ENCODE measurements at regions not wholly inside any gene's neighbourhood (a gene's known extent, or its start where the extent isn't known, plus 50 kb on each side); places are given as distances from the start of the nearest gene placed in this dataset.

DNA sequence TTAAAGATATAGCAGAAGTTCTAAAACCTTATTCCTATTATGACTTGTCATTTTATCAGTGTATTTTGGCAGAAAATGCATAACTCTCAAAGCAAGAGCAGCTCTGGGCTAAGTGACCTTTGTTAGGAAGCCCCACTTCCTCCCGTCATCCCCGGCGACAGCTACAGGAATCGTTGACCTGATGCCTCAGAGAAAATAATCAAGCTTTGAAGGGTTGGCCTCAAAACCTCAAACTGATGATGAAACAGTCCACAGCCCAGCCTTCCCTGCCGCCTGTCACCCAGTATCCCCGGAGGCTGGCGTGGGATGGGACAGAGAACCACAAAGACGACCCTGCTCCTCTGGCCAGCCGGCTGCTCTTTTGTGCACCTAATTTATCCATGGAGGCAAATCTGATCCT, 65.3 kb downstream of the KCNF1 start:
- no peak overlapping the region for H3K27ac ChIP-seq
- no peaks in the 10 kb centered on the region for H3K4me1 ChIP-seq
- H3K36me3 ChIP-seq = no peaks in the 10 kb centered on the region
- no peak overlapping the region for H3K4me3 ChIP-seq
- intact Hi-C loops (cut with DNase I) = no loop called here
- DNase-seq = peak in 1 of 4 donors; percentile 68
- TF ChIP-seq, protein P1, sequence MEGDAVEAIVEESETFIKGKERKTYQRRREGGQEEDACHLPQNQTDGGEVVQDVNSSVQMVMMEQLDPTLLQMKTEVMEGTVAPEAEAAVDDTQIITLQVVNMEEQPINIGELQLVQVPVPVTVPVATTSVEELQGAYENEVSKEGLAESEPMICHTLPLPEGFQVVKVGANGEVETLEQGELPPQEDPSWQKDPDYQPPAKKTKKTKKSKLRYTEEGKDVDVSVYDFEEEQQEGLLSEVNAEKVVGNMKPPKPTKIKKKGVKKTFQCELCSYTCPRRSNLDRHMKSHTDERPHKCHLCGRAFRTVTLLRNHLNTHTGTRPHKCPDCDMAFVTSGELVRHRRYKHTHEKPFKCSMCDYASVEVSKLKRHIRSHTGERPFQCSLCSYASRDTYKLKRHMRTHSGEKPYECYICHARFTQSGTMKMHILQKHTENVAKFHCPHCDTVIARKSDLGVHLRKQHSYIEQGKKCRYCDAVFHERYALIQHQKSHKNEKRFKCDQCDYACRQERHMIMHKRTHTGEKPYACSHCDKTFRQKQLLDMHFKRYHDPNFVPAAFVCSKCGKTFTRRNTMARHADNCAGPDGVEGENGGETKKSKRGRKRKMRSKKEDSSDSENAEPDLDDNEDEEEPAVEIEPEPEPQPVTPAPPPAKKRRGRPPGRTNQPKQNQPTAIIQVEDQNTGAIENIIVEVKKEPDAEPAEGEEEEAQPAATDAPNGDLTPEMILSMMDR (IDR thresholded peaks at IDR 0.05) = no peak
- peaks cover 0 to 17% of the 10 kb centered on the region in 2 donors for H3K27me3 ChIP-seq
- no peak for ATAC-seq
- H3K9me3 ChIP-seq = no peaks in the 10 kb centered on the region

DNA sequence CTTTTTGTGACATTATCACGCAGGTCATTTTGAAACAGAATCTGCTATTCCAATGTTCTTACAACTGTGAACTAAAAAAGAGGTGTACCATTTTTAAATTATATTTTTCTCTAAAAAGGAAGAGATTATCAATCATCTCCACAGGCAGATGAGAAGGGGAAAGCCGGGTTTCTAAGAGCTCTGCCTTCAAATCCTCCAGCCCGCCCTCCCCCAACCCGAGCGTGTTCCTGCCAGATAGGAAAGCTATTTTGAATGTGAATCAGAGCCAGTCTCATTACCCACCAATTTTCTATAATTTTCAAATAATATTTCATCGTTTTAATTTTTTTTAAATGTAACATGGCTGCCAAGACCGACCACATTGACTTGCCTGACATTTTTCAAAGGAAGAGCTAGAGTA, 65.9 kb downstream of the KCNF1 start:
- TF ChIP-seq, protein P1 (IDR thresholded peaks at IDR 0.05) = no peak
- Histone ChIP-seq H3K27me3 (peaks cover 0 to 17% of the 10 kb centered on the region in 2 donors), H3K9me3 (no peaks in the 10 kb centered on the region), H3K36me3 (no peaks in the 10 kb centered on the region), H3K4me3 (no peak overlapping the region), H3K27ac (no peak overlapping the region), H3K4me1 (no peaks in the 10 kb centered on the region)
- DNase-seq (peak in 2 of 4 donors; percentile 23 to 59), ATAC-seq (no peak)
- intact Hi-C loops (cut with DNase I) = no loop called here

DNA sequence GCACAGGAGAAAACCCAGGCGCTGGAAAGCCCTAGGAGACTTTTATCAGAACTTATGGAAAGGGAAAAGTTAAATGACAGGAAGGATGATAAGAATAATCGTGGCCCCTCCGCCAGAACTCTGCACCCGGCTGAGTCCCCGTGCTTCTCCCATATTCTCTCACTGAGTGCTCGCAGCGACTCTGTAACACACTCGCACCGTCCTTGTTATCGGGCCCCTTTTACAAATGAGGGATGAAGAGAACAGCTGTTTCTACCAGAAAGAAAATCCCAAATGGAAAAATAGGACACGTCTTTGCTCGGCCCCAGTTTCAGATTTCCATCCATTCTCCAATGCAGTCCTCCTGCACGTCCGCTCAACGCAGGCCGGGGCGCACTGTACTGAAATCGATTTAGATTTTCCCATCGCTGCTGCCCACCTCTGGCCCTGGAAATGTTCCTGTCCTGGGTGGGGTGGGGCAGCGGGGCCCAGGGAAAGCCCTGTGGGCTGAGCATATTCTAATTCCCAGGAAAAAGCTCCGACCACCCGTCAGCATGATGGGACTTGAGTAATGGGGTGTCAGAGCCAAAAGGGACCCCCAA, 66.4 kb downstream of the KCNF1 start:
- Histone ChIP-seq H3K9me3 (no peaks in the 10 kb centered on the region), H3K27ac (no peak overlapping the region), H3K36me3 (no peaks in the 10 kb centered on the region), H3K4me3 (no peak overlapping the region), H3K27me3 (peaks cover 0 to 17% of the 10 kb centered on the region in 2 donors), H3K4me1 (no peaks in the 10 kb centered on the region)
- intact Hi-C loops (cut with DNase I) = no loop called here
- peak in 1 of 4 donors; percentile 65 for DNase-seq
- no peak for ATAC-seq
- TF ChIP-seq, protein P1 (IDR thresholded peaks at IDR 0.05) = no peak

DNA sequence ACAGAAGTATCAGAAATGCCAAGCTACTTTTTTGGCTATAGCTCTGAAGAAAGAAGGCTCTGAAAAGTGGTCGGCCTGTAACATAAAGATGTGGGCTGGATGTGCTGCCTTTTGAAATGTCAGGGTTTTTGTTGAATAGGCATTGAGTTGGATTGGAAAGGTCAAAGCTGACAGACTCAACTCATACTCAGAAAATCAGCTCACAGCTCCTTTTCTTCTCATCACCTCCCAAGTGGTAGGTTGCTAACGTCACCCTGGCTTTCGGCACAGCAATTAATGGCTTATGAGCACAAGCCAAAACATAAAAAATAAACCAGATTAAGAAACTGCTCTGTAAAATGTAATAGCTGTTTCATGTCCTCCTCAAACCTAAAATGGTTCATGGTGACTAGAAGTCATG, 68.3 kb downstream of the KCNF1 start:
- Histone ChIP-seq H3K4me1 (no peaks in the 10 kb centered on the region), H3K36me3 (no peaks in the 10 kb centered on the region), H3K27ac (no peak overlapping the region), H3K9me3 (no peaks in the 10 kb centered on the region), H3K27me3 (peaks cover 0 to 22% of the 10 kb centered on the region in 2 donors), H3K4me3 (no peak overlapping the region)
- intact Hi-C loops (cut with DNase I) = no loop called here
- TF ChIP-seq, protein P1 (IDR thresholded peaks at IDR 0.05) = no peak
- ATAC-seq (no peak), DNase-seq (peak in 2 of 4 donors; percentile 82 to 89)

DNA sequence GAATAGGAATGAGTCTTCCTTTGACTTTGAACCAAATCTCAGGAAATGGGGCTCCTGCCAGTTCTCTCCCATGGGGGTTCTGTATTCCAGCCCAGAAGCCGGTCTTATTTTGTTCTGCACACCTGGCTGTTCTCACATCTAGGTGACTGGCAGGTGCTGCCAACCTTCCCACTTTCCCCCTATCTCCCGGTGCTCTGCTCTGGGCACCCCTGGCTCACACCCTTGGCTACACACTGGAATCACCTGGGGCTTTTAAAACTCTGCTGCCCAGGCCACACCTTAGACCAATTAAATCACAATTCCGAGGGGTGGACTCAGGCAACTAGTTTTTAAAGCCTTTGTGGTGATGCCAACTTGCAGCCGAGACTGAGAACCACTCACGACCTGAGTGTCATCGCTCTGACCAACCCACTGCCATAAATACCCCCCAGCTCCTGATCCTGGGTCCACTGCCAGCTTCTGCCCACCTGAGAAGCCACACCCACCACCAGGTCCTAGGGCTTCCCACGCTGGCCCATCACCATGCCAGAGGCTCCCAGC, 69.2 kb downstream of the KCNF1 start:
- Histone ChIP-seq H3K27me3 (peaks cover 0 to 22% of the 10 kb centered on the region in 2 donors), H3K27ac (no peak overlapping the region), H3K4me1 (no peaks in the 10 kb centered on the region), H3K9me3 (no peaks in the 10 kb centered on the region), H3K4me3 (no peak overlapping the region), H3K36me3 (no peaks in the 10 kb centered on the region)
- ATAC-seq = no peak
- DNase-seq = peak in 1 of 4 donors; percentile 41
- TF ChIP-seq, protein P1 (IDR thresholded peaks at IDR 0.05) = no peak
- intact Hi-C loops (cut with DNase I) = no loop called here
